ENCODE measurements at regions not wholly inside any gene's neighbourhood (a gene's known extent, or its start where the extent isn't known, plus 50 kb on each side); places are given as distances from the start of the nearest gene placed in this dataset.
A peak's percentile ranks its signal among the peaks of the same experiment; 100 is the strongest.
"Not testable (repeated sequence)": the region's sequence is repeated elsewhere in the genome, so short reads cannot be mapped to it uniquely, and the experiment has no call there.

DNA sequence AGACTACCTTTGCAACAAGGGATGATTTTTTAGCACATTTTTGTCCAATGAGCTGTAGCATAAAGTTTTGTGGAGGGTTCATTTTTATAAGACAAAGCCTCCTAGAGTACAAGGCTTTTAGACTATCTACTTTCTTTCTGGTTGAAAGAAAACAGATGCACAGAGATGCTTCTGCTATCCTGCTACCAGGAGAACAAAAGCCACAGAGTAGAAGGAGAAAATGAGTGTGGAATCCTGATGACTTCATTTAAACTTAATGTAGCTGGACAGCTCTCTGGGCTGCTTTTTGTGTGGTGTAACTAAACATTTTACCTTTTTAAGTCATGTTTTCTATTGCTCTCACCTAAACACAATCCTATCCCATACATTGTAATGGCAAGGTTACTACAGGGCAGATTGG is 1009.4 kb downstream of the TLE1 start:
- DNase-seq, result no peak

DNA sequence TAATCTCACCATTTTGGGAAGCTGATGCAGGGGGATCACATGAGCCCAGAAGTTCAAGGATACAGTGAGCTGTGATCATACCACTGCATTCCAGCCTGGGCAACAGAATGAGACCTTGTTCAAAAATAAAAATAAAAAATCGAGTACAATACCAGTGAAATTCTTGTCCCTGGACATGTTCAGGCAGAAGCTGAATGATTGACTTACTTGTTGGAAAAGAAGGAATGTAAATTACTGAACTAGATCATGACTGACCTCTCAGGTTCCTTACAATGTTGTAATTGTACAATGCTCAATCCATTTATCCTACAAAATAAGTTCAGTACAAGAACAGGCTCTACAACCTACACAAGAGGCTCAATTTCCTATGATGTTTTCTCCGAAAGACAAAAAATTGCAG is 1010.4 kb downstream of the TLE1 start:
- DNase-seq, result no peak

GRCh38 chr9:80673496-80673895 is 1015.9 kb downstream of the TLE1 start:
- no peak for DNase-seq

- DNase-seq, result no peak
Measured at GRCh38 chr9:80665479-80665878, 1023.9 kb downstream of the TLE1 start.

GRCh38 chr9:80664327-80665210 is 1024.8 kb downstream of the TLE1 start:
- peak; percentile 1 for DNase-seq

DNA sequence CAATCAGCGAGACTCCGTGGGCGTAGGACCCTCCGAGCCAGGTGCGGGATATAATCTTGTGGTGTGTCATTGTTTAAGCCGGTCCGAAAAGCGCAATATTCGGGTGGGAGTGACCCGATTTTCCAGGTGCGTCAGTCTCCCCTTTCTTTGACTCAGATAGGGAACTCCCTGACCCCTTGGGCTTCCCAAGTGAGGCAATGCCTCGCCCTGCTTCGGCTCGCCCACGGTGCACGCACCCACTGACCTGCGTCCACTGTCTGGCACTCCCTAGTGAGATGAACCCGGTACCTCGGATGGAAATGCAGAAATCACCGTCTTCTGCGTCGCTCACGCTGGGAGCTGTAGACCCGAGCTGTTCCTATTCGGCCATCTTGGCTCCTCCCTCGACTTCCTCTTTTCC is 1029.6 kb downstream of the TLE1 start:
- not testable (repeated sequence) for DNase-seq

GRCh38 chr9:80651044-80651443 is 1038.3 kb downstream of the TLE1 start:
- no peak for DNase-seq

DNA sequence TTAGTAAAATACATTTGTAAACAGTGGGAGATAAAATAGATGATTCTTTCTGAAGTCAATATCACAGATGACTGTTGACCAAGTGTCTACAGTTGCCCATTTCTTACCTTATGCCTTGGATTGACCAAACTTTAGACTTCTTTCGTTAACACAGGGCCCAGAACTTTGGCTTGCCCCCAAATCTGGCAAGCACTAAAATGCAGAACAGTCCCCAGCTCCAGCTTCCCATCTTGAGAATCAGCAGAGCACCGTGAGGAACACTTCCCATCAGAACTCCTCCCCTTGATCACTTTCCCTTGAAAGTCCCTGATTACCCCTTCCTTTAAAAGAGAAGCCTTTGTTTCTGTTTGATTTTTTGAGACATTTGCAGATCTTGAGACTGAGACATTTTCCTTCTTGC is 1039.9 kb downstream of the TLE1 start:
- DNase-seq, result no peak

GRCh38 chr9:80649001-80649420 is 1040.3 kb downstream of the TLE1 start:
- DNase-seq, result no peak

DNA sequence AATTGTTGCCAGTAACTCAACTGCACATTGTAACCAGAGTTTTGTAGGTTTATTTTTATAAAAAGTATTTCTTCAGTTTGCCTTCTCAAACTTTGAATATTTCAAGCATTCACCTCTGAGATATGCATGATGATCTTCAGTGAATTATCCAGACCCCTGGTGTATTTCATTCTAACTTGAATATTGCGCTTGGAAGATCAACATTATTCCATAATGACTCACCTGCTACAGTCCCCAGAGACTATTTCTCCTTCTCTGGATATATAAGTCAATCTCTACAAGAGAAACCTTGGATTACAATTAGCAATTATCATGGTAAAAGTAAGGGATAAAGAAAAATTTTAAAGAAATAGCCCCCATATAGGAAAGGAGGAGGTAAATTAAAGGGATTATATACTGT is 1041.0 kb downstream of the TLE1 start:
- no peak for DNase-seq

GRCh38 chr9:80646211-80646610 is 1043.1 kb downstream of the TLE1 start:
- DNase-seq, result no peak

GRCh38 chr9:80644044-80644443 is 1045.3 kb downstream of the TLE1 start:
- DNase-seq, result peak; percentile 3

DNA sequence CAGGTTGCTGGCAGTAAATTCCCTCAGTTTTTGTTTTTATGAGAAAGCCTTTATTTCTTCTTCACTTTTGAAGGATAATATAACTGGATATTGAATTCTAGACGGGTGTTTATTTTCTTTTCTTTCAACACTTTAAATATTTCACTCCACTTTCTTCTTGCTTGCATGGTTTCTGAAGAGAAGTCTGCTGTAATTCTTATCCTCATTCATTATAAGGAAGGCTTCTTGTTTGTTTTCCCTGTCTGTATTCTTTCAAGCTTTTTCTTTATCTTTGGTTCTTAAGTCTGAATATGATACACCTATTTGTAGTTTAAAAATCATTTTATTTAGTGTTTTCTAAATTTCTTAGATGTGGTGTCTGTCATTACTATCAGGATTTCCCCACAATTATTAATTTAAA is 1054.3 kb downstream of the TLE1 start:
- DNase-seq, result no peak

- no peak for DNase-seq
Measured at GRCh38 chr9:80632041-80632440, 1057.3 kb downstream of the TLE1 start.

- DNase-seq, result no peak
Measured at GRCh38 chr9:80622508-80622907, 1050.7 kb downstream of the TLE4 start.

DNA sequence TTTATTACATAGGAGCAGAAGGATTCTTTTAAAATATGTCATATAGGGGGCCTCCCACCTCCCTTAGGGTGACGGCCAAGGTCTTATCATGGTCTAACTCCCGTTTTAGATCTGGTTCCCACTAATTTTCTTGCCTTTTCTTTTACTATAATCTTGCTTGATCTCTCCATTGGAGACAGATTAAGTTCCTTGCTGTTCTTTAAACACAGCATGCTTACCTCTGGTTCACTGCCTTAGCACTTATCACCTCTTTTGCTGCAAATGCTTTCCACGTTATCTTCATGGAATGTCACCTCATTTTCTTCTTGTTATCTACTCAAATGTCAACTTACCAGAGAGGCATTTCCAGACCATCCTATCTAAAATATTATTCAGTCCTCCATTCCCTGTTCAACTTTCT is 1047.6 kb downstream of the TLE4 start:
- DNase-seq, result no peak

DNA sequence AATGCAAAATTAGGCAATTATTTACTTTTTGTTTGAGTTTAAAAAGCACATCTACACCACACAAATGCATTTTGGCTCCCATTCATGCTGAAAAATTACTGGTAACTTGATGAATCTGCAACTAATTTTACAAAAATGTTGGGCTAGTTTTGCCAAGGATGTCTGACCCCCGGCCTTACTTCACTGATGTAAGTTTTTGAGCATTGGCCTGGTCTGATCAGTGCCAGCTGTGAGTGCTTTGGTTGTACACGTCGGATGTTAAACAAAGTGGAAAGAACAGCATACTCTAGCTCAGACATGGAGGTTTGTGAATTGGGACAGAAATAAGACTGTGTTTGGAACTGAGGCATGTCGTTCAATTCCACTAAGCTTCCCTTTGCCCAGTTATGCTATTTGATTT is 1044.2 kb downstream of the TLE4 start:
- DNase-seq, result no peak

GRCh38 chr9:80605793-80606192 is 1034.0 kb downstream of the TLE4 start:
- DNase-seq, result no peak

GRCh38 chr9:80605129-80605528 is 1033.4 kb downstream of the TLE4 start:
- peak; percentile 20 for DNase-seq

DNA sequence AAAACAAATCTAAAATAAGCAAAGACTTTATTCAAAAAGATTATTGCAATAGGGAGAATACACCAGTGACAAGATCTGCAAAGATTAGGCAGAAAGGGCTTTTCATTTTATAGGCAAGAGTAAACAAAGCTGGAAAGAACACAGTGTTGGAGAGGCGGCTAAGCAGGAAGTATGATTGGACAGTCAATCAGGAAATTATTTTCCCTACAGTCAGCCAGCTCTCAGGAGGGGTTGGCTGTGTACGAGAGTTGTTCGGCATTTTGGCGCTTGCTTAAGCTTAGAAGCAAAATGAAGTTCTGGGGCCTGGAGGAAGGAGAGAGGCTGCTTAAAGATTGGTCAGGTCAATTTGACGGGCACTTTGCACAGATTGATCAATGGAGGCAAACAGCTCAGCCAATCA is 1030.5 kb downstream of the TLE4 start:
- DNase-seq, result no peak

- no peak for DNase-seq
Measured at GRCh38 chr9:80596579-80596978, 1024.8 kb downstream of the TLE4 start.

DNA sequence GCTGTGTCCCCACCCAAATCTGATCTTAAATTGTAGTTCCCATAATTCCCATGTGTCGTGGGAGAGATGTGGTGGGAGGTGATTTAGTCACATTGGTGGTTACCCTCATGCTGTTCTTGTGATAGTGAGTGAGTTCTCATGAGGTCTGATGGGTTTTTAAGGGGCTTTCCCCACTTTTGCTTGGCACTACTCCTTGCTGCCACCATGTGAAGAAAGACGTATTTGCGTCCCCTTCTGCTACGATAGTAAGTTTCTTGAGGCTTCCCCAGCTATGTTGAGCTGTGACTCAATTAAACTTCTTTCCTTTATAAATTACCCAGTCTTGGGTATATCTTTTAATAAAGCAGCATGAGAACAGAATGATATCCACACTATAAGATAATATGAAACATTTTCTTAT is 1023.4 kb downstream of the TLE4 start:
- DNase-seq, result no peak

GRCh38 chr9:80592413-80592812 is 1020.6 kb downstream of the TLE4 start:
- DNase-seq, result no peak

DNA sequence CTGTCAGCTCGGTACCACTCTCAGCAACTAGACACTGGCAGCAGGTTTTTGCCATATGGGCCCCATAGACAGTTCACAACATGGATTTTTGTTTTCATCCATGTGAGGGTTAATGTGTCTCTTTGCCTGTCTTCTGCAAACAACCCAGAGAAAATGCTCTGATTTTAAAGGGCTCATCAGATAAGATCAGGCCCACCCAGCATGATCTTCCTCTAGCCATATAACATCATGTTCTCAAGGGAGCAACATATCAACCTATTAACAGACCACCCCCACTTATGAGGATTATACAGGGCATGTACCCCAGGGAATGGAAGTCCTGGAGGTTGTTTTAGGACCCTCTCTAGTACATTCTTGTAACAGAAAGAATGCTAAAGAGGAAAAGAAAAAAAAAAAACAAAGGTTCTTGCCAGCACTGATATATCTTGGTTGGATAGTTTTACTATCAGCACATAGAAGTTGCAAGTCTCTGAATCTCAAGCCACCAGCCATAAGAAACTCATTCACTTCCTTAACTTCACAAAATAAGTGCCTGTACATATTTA is 1015.1 kb downstream of the TLE4 start:
- no peak for DNase-seq

DNA sequence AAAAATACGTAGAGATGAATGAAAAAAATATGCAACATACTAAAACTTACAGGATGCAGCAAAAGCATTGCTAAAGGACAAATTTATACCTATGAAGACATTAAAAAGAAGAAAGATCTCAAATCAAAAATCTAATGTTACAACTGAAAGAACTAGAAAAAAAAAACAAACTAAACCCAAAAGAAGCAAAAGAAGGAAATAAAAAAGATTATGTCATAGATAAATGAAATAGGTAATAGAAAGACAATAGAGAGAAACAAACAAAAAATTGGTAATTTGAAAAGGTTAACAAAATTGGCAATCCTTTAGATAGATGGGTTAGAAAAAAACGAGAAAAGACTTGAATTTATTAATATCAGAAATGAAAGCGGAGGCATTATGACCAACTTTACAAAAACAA is 1000.2 kb downstream of the TLE4 start:
- no peak for DNase-seq
